ENCODE measurements at regions not wholly inside any gene's neighbourhood (a gene's known extent, or its start where the extent isn't known, plus 50 kb on each side); places are given as distances from the start of the nearest gene placed in this dataset.
"Not testable (repeated sequence)": the region's sequence is repeated elsewhere in the genome, so short reads cannot be mapped to it uniquely, and the experiment has no call there.

GRCh38 chr2:212882626-212883025 lies 268.8 kb downstream of the IKZF2 start:
- no peak for TF ChIP-seq CTCF (IDR thresholded peaks at IDR 0.05)
- no peak for ATAC-seq (ENCODE audit: low FRiP score)
- DNase-seq (ENCODE audit: low spot score), result no peak

GRCh38 chr2:212876556-212876955 lies 274.9 kb downstream of the IKZF2 start:
- ATAC-seq (ENCODE audit: low FRiP score); DNase-seq (ENCODE audit: low spot score): not testable (repeated sequence)

- not testable (repeated sequence) for DNase-seq (ENCODE audit: low spot score); ATAC-seq (ENCODE audit: low FRiP score)
Observed at GRCh38 chr2:212875950-212876349, 275.5 kb downstream of the IKZF2 start.

- ATAC-seq (ENCODE audit: low FRiP score) (no peak), DNase-seq (ENCODE audit: low spot score) (no peak)
- TF ChIP-seq CTCF (IDR thresholded peaks at IDR 0.05), result no peak
Observed at GRCh38 chr2:212873256-212873655, 278.2 kb downstream of the IKZF2 start.

- ATAC-seq (ENCODE audit: low FRiP score) (no peak), DNase-seq (ENCODE audit: low spot score) (no peak)
- no peak for TF ChIP-seq CTCF (IDR thresholded peaks at IDR 0.05)
Observed at GRCh38 chr2:212871597-212871996, 279.8 kb downstream of the IKZF2 start.

GRCh38 chr2:212864186-212864585 lies 287.2 kb downstream of the IKZF2 start:
- ATAC-seq (ENCODE audit: low FRiP score), result no peak
- DNase-seq (ENCODE audit: low spot score), result no peak
- no peak for TF ChIP-seq CTCF (IDR thresholded peaks at IDR 0.05)

- TF ChIP-seq CTCF (IDR thresholded peaks at IDR 0.05), result no peak
- no peak for ATAC-seq (ENCODE audit: low FRiP score)
- no peak for DNase-seq (ENCODE audit: low spot score)
Observed at GRCh38 chr2:212863185-212863588, 288.2 kb downstream of the IKZF2 start.

GRCh38 chr2:212858496-212858895 lies 292.9 kb downstream of the IKZF2 start:
- DNase-seq (ENCODE audit: low spot score) (no peak), ATAC-seq (ENCODE audit: low FRiP score) (no peak)
- no peak for TF ChIP-seq CTCF (IDR thresholded peaks at IDR 0.05)

Measured in omental fat pad (tissue), 3 donors.